ENCODE measurements at regions not wholly inside any gene's neighbourhood (a gene's known extent, or its start where the extent isn't known, plus 50 kb on each side); places are given as distances from the start of the nearest gene placed in this dataset.

GRCh38 chr9:82088591-82088990 lies 100.0 kb downstream of the SPATA31D1 start:
- no peak for TF ChIP-seq CTCF (IDR thresholded peaks at IDR 0.05)
- no peak for TF ChIP-seq EZH2 (IDR thresholded peaks at IDR 0.05; ENCODE audit: borderline replicate concordance, insufficient read depth, low read depth, low read length, poor library complexity, severe bottlenecking)
